PC-3 (cell line): ENCODE measurements at regions not wholly inside any gene's neighbourhood (a gene's known extent, or its start where the extent isn't known, plus 50 kb on each side); places are given as distances from the start of the nearest gene placed in this dataset.

ENCODE experiments used
- CTCF ChIP-seq: fragments of 300-600 bp; sonication (generic); conservative IDR thresholded peaks from 2 replicates; pipeline ENCODE4 v1.5.1; 2017; ENCODE audit warnings: antibody characterized with exemption, low read depth, mild to moderate bottlenecking, low read length
- EZH2 ChIP-seq: fragments of 300-600 bp; sonication (generic); IDR thresholded peaks from one replicate; pipeline ENCODE4 v1.6.1; 2017; ENCODE audit warnings: antibody characterized with exemption, mild to moderate bottlenecking, low read length; ENCODE audit not compliant: unreplicated experiment
- EZH2phosphoT487 ChIP-seq: fragments of 300-600 bp; sonication (generic); IDR thresholded peaks from 2 replicates; pipeline ENCODE4 v1.6.1; 2018; ENCODE audit warnings: mild to moderate bottlenecking, antibody characterized with exemption, low read length, borderline replicate concordance

- TF ChIP-seq EZH2: no peak
- TF ChIP-seq CTCF: no peak
- TF ChIP-seq EZH2phosphoT487: no peak
Measured at GRCh38 chrX:40265936-40266335, 168.2 kb upstream of the BCOR start.
